ENCODE measurements at regions not wholly inside any gene's neighbourhood (a gene's known extent, or its start where the extent isn't known, plus 50 kb on each side); places are given as distances from the start of the nearest gene placed in this dataset.

- POLR2A ChIA-PET (ENCODE audit: partially characterized antibody) = no interaction called here
- H4K91ac ChIP-seq (replicated peaks; ENCODE audit: insufficient read length, low read length) = no peak overlapping the region
- no peak overlapping the region for H2BK12ac ChIP-seq (ENCODE audit: low read depth, low read length)
- H3K23ac ChIP-seq (ENCODE audit: insufficient read length) = no peak overlapping the region
- FAIRE-seq (no peak), DNase-seq (ENCODE audit: low read depth in 1 of 2, low spot score in 2 of 2) (no peak)
- H3K27ac ChIP-seq (ENCODE audit: low read depth, low read length) = no peak overlapping the region
- H2AFZ ChIP-seq (ENCODE audit: low read length) = no peak overlapping the region
- H3K23me2 ChIP-seq (ENCODE audit: low read depth, low read length) = no peaks in the 10 kb centered on the region
- H3K4ac ChIP-seq (replicated peaks; ENCODE audit: insufficient read length, low read depth, low read length) = no peak overlapping the region
- no peak overlapping the region for H3K14ac ChIP-seq (ENCODE audit: insufficient read length)
- no peak overlapping the region for H3K18ac ChIP-seq (ENCODE audit: extremely low read depth, low read length)
- H4K20me1 ChIP-seq (replicated peaks in 1 of 2; ENCODE audit: control insufficient read depth in 1 of 2, insufficient read depth in 2 of 2, low read length in 2 of 2) = no peaks in the 10 kb centered on the region
- no peak overlapping the region for H3K4me2 ChIP-seq (ENCODE audit: insufficient read depth in 1 of 2, low read depth in 2 of 2, low read length in 2 of 2)
- no peaks in the 10 kb centered on the region for H3K79me1 ChIP-seq (ENCODE audit: low read depth, low read length)
- no peak overlapping the region for H2BK120ac ChIP-seq (replicated peaks; ENCODE audit: low read depth, low read length)
- H3K56ac ChIP-seq (replicated peaks; ENCODE audit: insufficient read length, low read depth, low read length) = no peak overlapping the region
- CTCF ChIA-PET (ENCODE audit: partially characterized antibody) = interaction anchor here (1.6 kb wide), 1 partner anchor 23 kb away, joined by 5 read pairs; no protein-coding TSS in a partner anchor
- no peak overlapping the region for H3K4me3 ChIP-seq (ENCODE audit: extremely low read depth in 1 of 4, insufficient read depth in 2 of 4, low read depth in 3 of 4, low read length in 4 of 4)
- no peak overlapping the region for H3K9ac ChIP-seq (replicated peaks in 1 of 4; ENCODE audit: extremely low read depth in 1 of 4, low read depth in 3 of 4, low read length in 3 of 4)
- H3K36me3 ChIP-seq (ENCODE audit: control insufficient read depth in 2 of 4, insufficient read depth in 4 of 4, low read length in 3 of 4) = no peaks in the 10 kb centered on the region
- no peaks in the 10 kb centered on the region; a peak in 1 of 7 replicates for H3K4me1 ChIP-seq (replicated peaks in 1 of 4; ENCODE audit: control insufficient read depth in 3 of 4, insufficient read depth in 4 of 4, low read length in 3 of 4)
- no peaks in the 10 kb centered on the region for H3K27me3 ChIP-seq (replicated peaks in 1 of 4; ENCODE audit: control insufficient read depth in 3 of 4, extremely low read depth in 1 of 4, insufficient read depth in 3 of 4, low read length in 3 of 4)
- H2BK5ac ChIP-seq (ENCODE audit: low read depth, low read length) = no peak overlapping the region
- no peak overlapping the region for H2AK5ac ChIP-seq (ENCODE audit: low read depth, low read length)
- WGBS, 2 experiments (ENCODE audit: extremely low coverage in 1 of 2, insufficient coverage in 1 of 2, insufficient read length in 1 of 2, insufficient replicate concordance in 2 of 2, low coverage in 1 of 2, low lambda C conversion rate in 2 of 2, missing lambda C conversion rate in 1 of 2) = 100% methylated on average over 1 of the region's 1 CpG; no CpG with 5 or more reads in 1 of the 2 experiments
- H3K9me3 ChIP-seq (ENCODE audit: insufficient read depth in 2 of 2, low read depth in 1 of 2, low read length in 1 of 2) = 0 out of 4 replicates have a peak, but pooled peaks cover 0 to 2% of the 10 kb centered on the region in 2 experiments
- no peak overlapping the region for H2BK20ac ChIP-seq (ENCODE audit: low read length)
- H4K8ac ChIP-seq (ENCODE audit: extremely low read depth, insufficient read depth, low read length) = no peak overlapping the region
- H4K5ac ChIP-seq (ENCODE audit: insufficient read length, low read depth, low read length) = no peak overlapping the region
- no peaks in the 10 kb centered on the region for H3K79me2 ChIP-seq (ENCODE audit: control insufficient read depth in 1 of 2, insufficient read depth in 2 of 2, low read length in 2 of 2)
- no peak overlapping the region for H2BK15ac ChIP-seq (ENCODE audit: low read length)
- no peak for TF ChIP-seq RXRA (IDR thresholded peaks at IDR 0.05; ENCODE audit: insufficient read depth, low read depth, low read length)
- no peak for TF ChIP-seq USF2 (IDR thresholded peaks at IDR 0.05; ENCODE audit: low read length)
- TF ChIP-seq RBBP5 (IDR thresholded peaks at IDR 0.05; ENCODE audit: borderline replicate concordance, low read depth, low read length) = no peak
- TF ChIP-seq ASH2L (IDR thresholded peaks at IDR 0.05; ENCODE audit: low read length) = no peak
- TF ChIP-seq SAP30 (IDR thresholded peaks at IDR 0.05; ENCODE audit: insufficient read depth, insufficient replicate concordance, low read length) = no peak
- TF ChIP-seq CHD2 (IDR thresholded peaks at IDR 0.05; ENCODE audit: low read length) = no peak
- no peak for TF ChIP-seq BRCA1 (IDR thresholded peaks at IDR 0.05; ENCODE audit: low read depth, low read length)
- no peak for TF ChIP-seq SRF (IDR thresholded peaks at IDR 0.05; ENCODE audit: low read depth, low read length)
- no peak for TF ChIP-seq TAF7 (optimal IDR thresholded peaks at IDR 0.05; ENCODE audit: borderline replicate concordance, low read depth, low read length)
- no peak for TF ChIP-seq SIN3A (conservative IDR thresholded peaks at IDR 0.05 in 1 of 2, IDR thresholded peaks at IDR 0.05 in 1 of 2; ENCODE audit: low read depth in 1 of 2, low read length in 2 of 2)
- no peak for TF ChIP-seq JUN (IDR thresholded peaks at IDR 0.05; ENCODE audit: low read depth, low read length)
Observed at GRCh38 chr1:204741440-204741839, 55.9 kb upstream of the LRRN2 start.
